ENCODE measurements at regions not wholly inside any gene's neighbourhood (a gene's known extent, or its start where the extent isn't known, plus 50 kb on each side); places are given as distances from the start of the nearest gene placed in this dataset.
"Not testable (repeated sequence)": the region's sequence is repeated elsewhere in the genome, so short reads cannot be mapped to it uniquely, and the experiment has no call there.

DNA sequence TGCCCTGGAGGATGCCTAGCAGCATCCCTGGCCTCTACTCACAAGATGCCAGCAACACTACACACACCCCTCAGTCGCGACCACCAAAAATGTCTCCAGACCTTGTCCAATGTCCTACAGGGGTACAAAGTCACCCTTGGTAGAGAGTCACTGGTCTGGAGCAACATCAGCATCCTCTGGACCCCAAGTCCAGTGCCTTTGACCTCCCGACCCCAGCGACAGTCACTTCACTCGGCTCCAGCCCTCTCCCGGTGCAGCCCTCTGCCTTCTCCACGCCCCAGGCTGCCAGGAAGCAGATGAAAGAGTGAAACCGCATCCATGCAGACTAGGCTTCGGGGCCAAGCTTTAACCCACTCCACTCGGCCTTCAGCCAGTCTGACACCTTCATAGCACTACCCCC is 92.0 kb upstream of the SRSF6 start:
- DNase-seq (ENCODE audit: low read depth in 4 of 4, low spot score in 1 of 4) = no peak

DNA sequence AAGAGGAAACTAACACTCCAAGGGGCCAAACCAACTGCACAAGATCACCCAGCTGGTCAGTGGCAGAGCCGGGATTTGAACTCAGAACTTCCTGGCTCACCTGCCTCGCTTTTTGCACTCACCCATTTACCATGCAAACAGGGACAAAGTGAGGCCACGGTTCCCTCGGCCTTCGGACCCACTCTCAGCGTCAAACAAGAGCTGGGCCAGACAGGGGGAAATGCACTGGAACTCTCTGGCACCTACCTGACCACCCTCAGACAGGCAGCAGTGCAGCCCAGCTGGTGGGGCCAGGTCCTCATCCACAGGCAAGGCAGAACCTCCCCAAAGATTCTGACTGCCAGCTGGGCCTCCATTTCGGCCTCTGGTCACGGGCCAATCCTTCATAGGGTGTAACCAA is 93.7 kb upstream of the SRSF6 start:
- DNase-seq (ENCODE audit: low read depth in 4 of 4, low spot score in 1 of 4) = no peak

DNA sequence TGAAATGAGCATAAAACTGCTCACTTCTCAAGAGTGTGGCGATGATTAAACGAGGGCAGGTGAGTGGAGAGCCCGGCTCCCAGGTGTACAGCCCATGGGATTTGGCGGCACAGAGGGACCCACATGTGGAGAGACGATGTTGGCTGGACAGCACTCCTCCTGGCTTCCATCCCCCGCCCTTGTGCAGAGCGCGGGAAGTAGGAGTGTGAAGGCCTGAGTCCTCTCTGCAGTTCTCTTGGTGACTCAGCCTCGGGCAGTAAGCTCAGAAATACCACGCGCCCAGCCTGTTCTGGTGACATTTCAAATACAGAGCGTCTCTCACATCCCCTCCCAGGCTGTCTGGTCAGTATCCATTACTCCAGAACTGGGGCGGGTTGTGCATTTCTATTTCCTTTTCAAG is 94.2 kb upstream of the SRSF6 start:
- DNase-seq (ENCODE audit: low read depth in 4 of 4, low spot score in 1 of 4) = no peak

DNA sequence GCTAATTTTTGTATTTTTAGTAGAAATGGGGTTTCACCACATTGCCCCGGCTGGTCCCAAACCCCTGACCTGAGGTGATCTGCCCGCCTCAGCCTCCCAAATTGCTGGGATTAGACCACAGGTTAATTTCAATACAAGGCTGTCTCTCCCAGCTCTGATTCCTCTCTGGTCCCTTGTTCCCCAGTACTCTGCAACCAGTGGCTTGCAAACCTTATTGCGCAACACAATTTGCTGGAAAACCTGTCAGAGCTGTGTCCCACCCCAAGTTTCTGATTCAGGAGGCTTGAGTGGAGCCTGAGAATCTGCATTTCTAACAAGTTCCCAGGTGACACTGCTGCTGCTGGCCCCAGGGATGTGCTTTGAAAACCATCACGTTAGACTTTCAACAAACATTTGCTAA is 96.2 kb upstream of the SRSF6 start:
- no peak for DNase-seq (ENCODE audit: low read depth in 4 of 4, low spot score in 1 of 4)

DNA sequence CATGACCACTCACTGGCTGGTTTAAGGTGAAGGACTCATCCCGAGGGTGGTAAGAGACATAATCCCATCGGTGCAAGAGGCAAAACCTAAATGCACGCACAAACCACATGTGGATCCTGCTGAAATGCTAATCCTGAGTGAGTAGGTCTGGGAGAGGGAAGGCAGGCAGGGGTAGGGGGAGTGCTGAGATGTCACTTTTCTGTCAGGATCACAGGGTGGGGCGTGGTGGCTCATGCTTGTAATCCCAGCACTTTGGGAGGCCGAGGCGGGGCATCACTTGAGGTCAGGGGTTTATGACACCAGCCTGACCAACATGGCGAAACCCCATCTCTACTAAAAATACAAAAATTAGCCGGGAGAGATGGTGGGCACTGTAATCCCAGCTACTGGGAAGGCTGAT is 97.7 kb upstream of the SRSF6 start:
- DNase-seq (ENCODE audit: low read depth in 4 of 4, low spot score in 1 of 4) = no peak

DNA sequence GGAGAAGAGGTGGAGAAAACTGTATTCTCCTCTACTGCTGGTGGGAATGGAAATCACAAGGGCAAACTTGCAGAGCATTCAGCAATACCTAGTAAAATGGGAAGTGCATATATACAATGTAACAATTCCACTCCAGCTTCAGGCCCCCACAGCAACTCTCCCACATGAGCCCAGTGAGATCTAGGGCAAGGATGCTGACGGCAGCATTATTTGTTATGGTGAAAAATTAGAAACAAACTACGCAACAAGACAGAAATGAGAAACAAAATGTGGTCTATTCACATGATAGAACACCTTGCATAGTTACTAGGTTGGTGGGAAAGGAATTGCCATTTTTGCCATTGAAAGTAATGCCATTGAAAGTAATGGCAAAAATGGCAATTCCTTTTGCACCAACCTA is 98.9 kb upstream of the SRSF6 start:
- DNase-seq (ENCODE audit: low read depth in 4 of 4, low spot score in 1 of 4) = no peak

DNA sequence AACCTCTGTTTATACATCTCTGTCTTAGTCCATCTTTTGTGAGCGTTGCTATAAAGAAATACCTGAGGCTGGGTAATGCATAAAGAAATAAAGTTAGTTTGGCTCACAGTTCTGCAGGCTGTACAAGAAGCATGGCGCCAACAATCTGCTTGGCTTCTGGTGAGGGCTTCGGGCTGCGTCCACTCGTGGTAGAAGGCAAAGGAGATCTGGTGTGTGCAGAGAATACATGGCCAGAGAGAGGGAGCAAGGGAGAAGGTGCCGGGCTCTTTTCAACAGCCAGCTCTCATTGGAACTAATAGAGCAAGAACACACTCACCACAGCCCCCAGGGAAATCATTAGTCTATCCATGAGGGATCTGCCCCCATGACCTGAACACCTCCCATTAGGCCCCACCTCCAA is 100.3 kb upstream of the SRSF6 start:
- DNase-seq (ENCODE audit: low read depth in 4 of 4, low spot score in 1 of 4) = no peak

DNA sequence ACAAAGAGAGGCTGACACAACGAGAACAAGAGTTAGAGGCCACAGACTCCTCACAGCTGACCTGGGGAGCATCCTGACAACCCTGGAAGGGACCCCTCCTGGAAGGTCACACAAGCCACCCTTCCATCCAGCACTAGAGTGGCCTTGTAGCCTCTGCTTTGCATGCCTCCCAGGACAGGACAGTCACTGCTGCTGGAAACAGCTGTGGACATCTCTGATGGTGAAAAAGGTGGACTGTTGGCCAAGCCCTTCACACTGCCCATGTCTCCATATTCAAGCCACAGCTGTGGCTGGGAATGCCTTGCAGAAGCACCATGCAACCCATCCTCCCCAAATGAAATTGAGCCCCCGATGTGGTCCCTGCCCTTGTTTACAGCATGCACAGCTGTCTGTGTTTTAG is 102.1 kb upstream of the SRSF6 start:
- no peak for DNase-seq (ENCODE audit: low read depth in 4 of 4, low spot score in 1 of 4)

DNA sequence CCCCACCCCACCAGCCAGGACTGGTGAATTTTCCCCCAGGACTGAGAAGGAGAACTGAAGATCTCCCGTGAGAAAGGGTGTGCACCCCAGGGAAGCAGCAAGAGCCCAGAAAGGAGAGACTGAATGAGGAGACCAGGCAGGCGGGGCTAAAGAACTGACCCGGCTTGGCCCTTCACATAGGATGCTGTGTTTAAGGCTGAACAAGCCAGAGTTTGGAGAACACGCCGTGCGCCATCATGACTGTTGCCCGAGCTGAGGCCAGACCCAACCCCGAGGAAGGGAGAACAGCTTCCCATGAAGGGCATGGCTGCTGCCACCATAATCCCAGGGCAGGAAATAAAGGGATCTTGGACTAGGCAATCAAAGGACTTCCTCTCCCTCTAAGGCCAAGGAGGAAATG is 104.7 kb upstream of the SRSF6 start:
- no peak for DNase-seq (ENCODE audit: low read depth in 4 of 4, low spot score in 1 of 4)

DNA sequence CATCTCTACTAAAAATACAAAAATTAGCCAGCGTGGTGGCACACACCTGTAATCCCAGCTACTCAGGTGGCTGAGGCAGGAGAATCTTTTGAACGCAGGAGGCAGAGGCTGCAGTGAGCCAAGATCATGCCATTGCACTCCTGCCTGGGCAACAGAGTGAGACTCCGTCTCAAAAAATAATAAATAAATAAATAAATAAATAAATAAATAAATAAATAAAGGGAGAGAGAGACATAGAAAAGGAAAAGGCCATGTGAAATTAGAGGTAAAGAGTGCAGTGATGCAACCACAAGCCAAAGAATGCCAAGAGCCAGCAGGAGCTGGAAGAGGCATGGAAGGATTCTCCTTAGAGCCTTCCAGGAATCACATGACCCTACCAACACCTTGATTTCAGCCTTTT is 107.0 kb upstream of the SRSF6 start:
- not testable (repeated sequence) for DNase-seq (ENCODE audit: low read depth in 4 of 4, low spot score in 1 of 4)

DNA sequence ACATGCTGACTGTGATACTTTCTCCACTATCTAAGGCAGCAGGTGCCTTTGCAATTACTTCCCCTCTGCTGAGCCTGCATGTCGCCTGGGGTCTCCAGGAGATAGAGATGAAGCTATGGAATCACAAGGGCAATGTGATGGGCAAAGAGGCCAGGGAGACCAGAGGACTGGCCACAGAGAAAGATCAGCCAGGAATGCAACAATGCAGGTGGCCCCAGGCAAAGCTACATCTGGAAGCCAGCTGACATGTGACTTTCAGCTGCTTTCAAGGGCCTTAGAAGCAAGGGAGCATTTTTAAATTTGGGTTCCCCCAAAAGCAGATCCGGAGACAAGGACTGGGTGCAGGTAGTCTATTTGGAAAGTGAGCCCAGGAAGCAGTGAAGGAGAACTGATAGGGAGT is 107.9 kb upstream of the SRSF6 start:
- DNase-seq (ENCODE audit: low read depth in 4 of 4, low spot score in 1 of 4) = no peak

DNA sequence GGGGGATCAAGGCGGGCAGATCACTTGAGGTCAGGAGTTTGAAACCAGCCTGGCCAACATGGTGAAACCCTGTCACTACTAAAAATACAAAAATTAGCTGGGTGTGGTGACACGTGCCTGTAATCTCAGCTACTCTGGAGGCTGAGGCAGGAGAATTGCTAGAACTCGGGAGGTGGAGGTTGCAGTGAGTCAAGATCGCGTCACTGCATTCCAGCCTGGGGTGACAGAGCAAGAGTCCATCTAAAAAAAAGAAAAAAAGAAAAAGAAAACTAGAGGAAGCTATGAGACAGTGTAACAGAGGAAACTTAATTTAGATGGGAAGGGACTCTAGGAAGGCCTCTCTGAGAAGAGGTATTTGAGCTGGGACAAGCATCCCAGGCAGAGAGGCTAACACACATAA is 109.9 kb upstream of the SRSF6 start:
- DNase-seq (ENCODE audit: low read depth in 4 of 4, low spot score in 1 of 4) = not testable (repeated sequence)

DNA sequence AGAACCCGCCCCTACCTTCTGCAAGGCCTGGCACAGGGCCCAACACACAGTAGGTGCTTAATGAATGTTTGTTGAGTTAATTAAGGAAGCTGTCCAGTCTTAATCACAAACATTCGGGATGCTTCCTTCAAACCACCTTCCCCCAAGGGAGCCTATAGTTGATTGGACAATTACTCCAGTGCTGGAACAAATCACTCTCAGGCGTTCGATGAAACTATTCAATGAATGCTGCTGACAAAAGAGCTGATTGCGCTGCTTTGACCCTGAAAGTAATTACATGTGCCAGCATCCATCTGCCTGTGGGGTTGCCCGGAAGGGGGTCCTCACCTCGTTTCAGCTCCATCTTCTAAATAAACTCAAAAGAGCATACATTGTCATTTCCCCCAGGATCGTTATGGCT is 112.0 kb upstream of the SRSF6 start:
- no peak for DNase-seq (ENCODE audit: low read depth in 4 of 4, low spot score in 1 of 4)

DNA sequence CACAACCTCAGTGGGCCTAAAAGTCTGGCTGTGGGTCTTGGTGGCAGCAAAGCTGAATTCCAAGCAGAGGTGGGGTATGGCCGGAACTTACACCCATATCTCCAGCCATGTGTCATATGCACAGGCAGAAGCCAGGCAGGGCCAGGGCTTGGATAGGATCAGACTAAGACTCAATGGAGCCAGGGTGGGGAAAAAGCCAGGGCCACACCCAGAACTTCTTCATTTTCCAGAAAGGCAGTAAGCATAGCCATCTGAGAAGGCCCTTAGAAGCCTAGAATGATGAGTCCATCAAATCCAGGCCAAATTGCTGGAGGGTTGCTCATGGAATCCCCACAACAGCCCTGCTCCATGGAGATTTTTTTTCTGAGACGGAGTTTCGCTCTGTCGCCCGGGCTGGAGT is 116.2 kb upstream of the SRSF6 start:
- DNase-seq (ENCODE audit: low read depth in 4 of 4, low spot score in 1 of 4) = no peak

DNA sequence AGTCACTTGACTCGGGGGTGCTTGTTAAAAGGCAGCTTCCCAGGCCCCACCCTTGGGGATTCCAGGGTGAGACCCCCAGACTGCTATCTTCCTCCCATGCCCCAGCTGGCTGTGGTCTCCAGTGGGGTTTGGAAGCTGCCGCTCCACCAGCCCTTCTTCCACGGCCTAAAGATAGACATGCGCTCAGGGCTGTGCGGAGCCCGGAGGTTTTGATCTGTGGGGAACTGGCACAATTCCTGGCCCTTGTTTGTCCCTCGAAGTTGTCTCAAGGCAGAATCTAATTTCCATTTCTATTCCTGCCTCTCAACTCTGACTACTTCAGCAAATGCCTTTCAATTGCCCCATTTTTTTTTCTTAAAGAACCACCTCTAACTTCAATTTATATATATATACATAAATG is 120.7 kb upstream of the SRSF6 start:
- no peak for DNase-seq (ENCODE audit: low read depth in 4 of 4, low spot score in 1 of 4)

DNA sequence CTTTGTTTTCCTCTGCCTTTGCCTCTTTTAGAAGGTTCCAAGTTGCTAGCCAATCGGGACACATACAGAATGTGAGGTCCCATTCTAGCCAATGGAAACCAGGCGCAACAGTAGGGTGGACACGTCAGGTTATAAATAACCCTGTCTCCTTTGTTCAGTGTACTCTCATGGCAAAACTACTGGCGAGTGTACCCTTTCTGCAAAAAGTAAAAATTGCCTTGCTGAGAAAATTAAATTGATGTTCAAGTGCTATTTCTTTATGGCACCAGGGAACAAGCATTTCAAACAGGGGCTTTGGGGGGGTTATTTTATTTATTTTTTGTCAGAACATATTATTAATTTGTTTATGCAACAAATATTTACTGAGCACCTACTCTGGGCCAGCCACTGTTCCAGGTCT is 123.6 kb upstream of the SRSF6 start:
- no peak for DNase-seq (ENCODE audit: low read depth in 4 of 4, low spot score in 1 of 4)

DNA sequence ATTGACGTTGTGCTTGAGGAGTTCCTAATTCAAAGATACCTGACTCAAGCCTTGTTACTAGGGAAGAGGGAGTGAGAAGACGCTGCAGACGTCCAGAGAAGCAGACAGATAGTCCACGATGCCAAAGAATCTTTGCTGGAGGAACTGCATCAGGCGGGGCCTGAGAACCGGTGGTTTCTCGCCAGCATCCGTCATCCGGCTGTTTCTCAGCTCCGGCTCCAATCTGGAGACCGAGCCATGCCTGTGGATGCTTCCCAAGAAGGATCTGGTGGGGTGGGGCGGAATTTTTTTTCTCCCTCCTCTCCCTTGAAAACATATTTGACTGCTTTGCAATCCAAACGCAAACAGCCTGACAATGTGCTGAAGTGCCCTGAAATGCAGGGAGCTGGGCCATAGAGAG is 125.8 kb upstream of the SRSF6 start:
- no peak for DNase-seq (ENCODE audit: low read depth in 4 of 4, low spot score in 1 of 4)

DNA sequence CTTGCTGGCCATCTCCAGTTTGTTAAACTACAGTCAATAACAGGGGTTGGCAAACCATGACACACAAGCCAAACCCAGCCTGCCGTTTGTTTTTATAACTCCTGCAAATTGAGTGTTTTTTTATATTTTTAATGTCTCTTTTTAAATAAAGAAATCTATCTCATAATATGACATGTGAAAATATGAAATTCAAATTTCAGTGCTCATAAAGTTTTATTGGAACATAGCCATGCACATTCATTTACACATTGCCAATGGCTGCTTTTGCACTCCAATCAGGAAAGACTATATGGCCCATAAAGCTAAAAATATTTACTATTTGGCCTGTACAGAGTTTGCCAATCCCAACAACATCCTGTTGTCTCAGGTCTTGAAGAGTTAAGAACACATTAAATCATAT is 129.0 kb upstream of the SRSF6 start:
- DNase-seq (ENCODE audit: low read depth in 4 of 4, low spot score in 1 of 4) = no peak

DNA sequence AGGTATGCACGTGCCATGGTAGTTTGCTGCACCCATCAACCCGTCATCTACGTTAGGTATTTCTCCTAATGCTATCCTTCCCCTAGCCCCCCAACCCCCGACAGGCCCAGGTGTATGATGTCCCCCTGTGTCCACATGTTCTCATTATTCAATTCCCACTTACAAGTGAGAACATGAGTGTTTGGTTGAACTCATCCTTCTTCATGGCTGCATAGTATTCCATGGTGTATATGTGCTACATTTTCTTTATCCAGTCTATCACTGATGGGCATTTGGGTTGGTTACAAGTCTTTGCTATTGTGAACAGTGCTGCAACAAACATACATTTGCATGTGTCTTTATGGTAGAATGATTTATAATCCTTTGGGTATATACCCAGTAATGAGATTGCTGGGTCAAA is 130.5 kb upstream of the SRSF6 start:
- not testable (repeated sequence) for DNase-seq (ENCODE audit: low read depth in 4 of 4, low spot score in 1 of 4)

DNA sequence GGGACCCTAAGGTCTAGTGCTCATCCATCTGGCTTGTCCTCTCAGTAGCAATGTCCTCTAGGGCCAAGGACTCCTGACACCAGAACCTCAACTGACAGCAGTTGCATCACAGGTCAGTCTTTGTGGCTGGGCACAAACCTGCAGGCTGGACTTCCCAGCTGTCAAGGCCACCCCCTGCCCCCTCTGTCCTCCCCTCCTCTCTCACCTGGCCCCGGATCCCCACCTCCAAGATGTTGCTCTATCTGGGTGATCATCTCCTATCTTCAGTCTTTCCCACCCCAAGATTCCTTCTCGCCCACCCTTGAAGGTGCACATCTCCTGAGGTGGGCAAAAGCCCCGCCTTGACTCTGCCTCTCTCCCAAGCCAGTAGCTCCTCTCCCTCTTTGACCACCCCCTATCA is 131.8 kb upstream of the SRSF6 start:
- no peak for DNase-seq (ENCODE audit: low read depth in 4 of 4, low spot score in 1 of 4)

DNA sequence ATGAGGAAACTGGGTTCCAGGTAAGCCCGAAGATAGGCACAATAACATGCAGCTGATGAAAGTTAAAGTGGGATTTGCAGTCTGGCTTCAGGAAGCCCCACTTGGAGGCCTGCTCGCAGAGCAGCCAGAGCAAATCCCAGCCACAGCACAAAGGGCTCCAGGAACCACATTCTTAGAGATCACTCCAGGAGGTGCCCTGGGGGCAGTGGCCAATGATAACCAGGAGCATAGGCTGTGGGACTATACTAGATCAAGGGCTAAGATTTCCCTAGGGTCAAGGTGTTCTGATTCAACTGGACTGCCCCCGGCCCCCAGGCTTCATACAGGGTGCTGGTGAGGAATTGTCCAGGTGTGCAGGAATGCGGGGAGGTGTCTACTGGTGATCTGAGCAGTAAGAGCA is 133.9 kb upstream of the PTPRT start:
- no peak for DNase-seq (ENCODE audit: low read depth in 4 of 4, low spot score in 1 of 4)

DNA sequence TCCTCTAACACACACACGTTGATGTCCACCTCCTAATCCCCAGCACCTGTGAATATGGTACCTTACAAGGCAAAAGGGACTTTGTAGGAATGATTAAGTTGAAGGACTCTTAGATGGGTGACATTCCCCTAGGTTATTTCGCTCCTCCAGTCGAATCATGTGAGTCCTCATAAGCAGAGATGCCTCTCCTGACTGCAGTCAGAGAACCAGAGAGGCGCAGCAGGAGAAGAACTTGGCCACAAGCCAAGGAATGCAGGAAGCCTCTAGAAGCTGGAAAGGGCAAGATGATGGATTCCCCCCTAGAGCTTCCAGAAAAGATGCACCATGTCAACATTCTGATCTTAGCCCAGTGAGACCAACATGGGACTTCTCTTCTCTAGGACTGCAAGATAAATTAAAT is 133.1 kb upstream of the PTPRT start:
- no peak for DNase-seq (ENCODE audit: low read depth in 4 of 4, low spot score in 1 of 4)

DNA sequence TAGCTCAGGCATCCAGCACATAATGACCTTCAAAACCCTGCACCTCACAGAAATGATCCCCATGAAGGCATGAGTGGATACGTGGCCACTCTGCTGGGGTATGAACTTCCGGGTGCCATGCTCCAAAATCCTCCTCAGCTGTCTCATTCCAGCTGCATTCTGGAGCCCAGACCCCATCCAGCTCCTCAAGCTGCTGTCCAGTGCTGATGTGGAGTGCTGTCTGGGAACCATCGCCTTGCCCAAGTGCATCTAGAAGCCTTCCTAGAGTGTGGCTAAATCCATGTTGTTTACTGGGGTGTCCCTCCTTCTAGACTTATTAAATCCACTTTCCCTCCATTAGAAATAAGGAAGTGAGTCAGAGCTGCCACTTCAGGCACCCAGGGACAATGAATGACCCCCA is 130.8 kb upstream of the PTPRT start:
- DNase-seq (ENCODE audit: low read depth in 4 of 4, low spot score in 1 of 4) = no peak

DNA sequence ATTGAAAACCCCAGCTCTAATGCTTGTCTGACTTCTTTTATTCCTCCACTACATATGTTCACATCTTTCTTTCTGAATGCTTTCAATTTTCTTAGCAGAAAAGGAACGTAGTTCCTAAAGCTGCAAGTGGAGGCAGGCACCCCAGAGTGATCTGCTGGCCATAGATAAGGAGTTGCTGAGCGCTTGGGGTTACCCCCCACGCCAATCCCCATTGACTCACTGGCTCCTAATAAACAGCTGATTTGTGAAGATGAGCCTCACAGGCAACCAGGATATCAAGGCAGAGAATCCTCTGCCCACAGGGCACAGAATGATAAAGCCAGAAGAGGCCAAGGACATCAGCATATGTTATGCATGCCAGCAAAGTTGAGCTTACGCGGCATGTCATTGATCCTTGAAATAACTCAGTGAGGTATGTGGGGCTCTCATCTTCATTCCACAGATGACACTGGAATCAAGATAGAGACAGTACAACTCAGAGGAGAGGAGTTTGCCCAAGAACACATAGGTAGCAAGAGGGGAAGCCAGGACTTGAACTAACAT is 129.1 kb upstream of the PTPRT start:
- DNase-seq (ENCODE audit: low read depth in 4 of 4, low spot score in 1 of 4) = no peak

Measured in stimulated activated CD4-positive, alpha-beta T cell treated with anti-CD3 and anti-CD28 coated beads, Interleukin-1b, Interleukin-23, amount 100 ng/mL, for 24 hours (primary cell).